ENCODE measurements at regions not wholly inside any gene's neighbourhood (a gene's known extent, or its start where the extent isn't known, plus 50 kb on each side); places are given as distances from the start of the nearest gene placed in this dataset.
"Not testable (repeated sequence)": the region's sequence is repeated elsewhere in the genome, so short reads cannot be mapped to it uniquely, and the experiment has no call there.

DNA sequence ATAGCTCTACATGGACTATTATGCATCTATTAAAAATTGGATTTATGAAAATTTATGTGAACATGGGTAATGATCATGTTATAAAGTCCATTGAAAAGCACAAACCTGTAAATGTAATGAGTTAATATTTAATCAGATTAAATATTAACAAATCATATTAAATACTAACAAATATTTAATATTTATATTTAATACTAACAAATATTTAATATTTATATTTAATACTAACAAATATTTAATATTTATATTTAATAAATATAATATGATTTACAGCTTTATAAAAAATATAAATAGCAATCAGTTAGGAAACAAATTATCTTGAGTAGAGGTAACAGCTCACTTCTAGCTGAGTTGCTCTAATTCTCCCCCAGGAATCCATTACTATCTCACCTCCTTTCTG, 758.0 kb upstream of the USP15 start:
- DNase-seq (ENCODE audit: low spot score) = no peak

DNA sequence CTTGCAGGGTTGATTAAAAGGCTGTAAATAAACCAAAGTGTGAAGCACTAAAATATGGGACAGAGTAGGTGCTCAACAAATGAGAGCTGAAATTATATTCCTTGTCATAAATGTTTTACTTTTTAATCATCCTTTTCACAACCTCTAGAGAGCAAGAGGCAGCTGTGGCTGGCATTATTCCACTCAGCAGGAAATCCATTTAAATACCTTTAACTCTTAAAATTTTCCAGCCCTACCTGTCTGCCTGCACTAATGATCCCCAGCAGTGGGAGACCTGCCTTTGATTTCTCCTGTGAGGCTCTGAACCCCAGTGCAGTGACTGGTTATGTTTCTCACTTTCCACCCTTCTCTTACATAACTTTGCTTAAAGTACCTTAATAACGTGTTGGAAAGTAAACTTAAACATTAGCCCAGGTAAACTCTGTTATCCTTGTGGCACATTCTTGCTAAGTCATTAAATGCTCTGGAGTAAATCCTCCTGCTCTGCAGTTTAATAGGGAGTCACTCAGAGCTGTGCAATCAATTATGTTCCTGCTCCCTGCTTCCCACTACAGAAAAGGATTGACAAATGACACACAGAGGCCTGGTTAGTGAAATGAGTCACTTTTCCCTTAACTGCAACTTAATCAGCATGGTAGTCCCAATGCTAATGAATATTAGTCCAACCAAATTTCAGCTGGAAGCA, 755.7 kb upstream of the USP15 start:
- no peak for DNase-seq (ENCODE audit: low spot score)

DNA sequence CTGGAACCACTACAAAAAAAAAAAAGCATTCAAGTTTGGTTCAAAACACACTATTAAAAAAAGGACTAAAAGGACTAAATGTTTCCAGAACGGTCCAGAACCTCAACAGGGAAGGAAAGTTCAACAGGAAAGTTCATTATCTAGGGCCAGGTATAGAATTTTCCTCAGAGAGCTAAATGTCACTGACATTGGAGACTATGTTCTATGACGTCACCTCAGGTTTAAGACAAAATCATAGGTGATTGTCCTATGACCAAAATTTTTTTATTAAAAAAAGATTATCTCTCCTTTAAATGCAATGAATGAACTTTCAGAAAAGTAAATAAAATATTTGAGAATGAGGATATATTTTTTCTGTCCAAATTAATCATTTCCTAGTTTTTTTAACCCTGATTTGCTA, 746.7 kb upstream of the USP15 start:
- DNase-seq (ENCODE audit: low spot score) = no peak

DNA sequence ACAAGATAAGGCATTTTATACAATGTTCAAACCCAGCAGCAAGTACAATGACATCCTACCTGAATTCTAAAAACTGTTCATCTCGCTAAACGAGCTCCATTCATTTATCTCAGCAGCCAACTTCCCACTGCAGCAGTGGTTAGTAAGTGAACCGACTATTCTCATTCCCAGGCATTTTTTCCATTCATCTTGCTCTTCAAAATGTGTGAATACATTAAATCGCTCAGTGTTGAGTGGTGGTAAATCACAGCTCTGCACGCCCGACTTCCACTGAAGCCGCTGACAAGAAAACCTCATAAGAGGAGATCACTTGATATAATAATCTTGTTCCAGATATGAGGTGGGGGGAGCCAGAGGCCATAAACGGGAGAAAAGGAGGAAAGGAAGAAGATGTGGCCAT, 746.2 kb upstream of the USP15 start:
- no peak for DNase-seq (ENCODE audit: low spot score)

DNA sequence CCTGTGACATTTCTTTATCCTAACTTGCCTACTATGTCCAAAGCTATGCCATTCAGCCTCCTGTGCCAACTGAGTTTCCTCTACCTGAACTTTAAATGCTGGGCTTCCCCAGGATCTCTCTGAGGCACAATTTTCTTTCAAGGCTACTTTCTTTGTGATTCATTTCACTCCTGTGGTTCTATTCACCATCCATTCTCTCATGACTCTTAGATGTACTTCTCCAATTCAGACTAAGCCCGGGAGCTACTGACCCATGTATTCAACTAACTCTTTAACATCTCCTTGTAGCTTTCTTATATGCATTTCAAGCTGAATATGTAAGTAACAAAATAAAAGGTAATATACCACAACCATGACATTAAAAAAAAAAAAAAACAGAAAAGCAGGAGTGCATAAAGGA, 738.9 kb upstream of the USP15 start:
- no peak for DNase-seq (ENCODE audit: low spot score)

DNA sequence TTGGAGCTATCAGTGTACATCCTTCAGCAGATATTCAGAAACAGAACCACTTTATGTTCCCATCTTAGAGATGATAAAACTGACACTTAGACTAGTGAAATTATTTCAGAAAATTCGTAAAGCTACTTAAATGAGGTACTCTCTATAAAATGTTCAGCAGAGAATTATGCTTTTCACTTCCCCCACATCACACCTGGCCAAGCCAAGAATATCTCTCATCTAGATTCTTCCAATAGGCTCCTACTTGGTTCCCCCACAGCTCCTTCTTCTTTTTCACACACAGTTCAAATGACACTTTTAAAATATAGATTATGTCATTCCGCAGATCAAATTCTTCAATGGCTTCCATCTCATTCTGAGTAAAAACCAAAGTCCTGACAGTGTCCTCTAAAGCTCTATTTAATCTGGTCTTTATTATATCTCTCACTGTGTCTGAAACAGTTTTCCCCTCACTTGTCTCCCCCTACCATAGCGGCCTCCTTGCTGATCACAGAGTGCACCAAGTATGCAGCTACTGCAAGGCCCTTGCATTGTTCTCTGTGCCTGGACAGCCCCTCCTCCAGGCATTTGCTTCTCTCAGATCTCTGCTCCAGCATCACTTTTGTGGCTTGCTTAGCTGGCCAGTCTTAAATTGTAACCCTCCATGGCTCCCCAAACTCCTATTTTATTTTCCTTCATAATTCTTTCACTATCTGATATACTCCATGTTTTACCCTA, 736.8 kb upstream of the USP15 start:
- DNase-seq (ENCODE audit: low spot score) = no peak

DNA sequence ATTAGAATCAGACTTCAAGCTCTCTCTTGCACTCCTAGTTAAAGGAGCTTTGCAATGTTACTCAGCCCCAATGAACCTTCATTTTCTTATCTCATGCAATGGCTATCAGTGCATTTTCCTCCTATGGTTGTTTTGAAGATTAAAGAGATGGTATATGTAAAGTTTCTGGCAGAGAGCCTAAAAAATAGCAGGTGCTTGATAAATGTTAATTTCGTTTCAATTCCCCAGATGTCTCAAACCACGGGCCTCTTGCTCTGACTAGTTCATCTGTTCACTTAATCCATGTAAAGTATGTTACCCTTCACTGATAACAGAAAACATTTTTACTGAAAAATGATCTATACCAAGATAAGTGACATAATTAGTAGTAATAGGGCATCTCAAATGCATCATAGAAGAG, 735.4 kb upstream of the USP15 start:
- DNase-seq (ENCODE audit: low spot score) = no peak

DNA sequence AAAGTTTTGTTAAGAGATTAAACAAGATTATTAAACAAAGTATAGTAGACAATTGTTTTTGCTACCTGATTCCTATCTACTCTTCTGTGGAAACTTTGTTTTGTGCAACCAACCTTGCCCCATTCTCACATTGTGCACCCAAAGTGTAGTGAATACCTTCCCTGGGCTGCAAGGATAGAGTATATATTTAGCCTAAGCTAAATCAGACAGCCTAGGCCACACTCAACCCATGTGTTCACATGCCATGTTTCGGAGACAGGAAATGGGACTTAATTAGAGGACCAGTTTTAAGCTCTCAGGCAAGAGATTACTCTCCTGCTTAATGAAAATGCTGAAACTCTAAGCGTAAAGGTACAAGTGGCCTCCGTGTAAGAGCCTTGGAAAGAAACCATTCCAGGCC, 734.9 kb upstream of the USP15 start:
- no peak for DNase-seq (ENCODE audit: low spot score)

DNA sequence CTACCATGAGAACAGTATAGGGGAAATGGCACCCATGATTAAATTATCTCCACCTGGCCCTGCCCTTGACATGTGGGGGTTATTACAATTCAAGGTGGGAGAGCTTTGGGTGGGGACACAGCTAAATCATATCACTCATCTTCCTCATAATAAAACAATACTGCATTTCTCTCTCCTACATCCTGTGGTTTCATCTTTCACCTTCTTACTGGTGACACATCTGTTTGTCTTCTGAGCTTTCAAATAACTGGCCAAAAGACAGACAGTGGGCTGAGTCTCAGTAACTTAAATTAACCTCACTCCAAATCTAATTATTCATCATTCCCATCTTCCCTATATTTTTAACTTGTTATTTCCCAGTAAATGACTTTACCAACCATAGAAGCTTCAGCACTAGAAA, 729.7 kb upstream of the USP15 start:
- DNase-seq (ENCODE audit: low spot score) = no peak

DNA sequence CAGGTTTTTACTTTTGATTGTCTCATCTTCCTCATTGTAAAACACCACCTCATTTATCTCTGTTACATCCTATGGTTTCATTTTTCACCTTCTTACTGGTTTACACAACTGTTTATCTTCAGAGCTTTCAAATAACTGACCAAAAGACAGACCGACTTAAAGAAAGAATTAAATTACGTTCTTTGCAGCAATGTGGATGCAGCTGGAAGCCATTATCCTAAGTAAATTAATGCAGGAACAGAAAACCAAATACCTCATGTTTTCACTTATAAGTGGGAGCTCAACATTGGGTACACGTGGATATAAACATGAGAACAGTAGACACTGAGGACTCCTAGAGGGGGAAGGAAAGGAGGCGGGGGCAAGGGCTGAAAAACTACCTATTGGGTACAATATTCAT, 729.0 kb upstream of the USP15 start:
- no peak for DNase-seq (ENCODE audit: low spot score)

DNA sequence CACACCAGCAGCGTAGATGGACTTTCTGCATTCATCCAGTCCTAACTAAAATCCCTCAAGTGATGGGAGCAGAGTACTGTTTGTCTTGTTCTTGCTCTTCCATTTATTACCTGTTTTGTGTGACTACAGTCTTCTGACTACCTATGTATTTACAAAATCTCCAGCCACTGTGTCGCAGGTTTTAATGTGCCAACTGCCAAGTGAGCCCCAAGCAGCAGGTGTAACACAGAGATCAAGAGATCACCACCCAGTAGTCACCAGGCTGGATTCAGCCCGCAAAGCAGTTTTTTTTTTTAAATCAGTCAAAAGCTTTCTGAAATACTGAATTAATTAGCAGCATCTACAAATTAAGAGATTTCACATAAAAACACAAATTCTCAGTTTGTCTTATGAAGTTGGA, 724.1 kb upstream of the USP15 start:
- DNase-seq (ENCODE audit: low spot score) = no peak

DNA sequence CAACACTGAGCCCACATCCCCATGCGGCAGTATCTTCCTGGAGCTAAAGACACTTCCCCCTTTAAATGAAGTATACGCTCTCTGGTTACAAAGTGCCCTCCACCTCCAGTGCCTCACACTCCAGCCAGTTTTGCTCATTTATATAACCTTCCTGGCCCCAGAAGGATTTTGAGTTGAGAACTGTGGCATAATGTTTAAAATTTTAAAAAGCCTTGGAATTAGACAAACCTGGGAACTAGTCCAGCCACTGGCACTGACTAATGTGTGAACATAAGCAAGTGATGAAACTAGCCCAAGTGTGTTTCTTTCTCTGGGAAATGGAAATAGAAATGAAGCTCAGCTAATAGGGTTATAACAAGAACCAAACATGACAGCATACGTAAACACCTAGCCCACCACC, 723.7 kb upstream of the USP15 start:
- no peak for DNase-seq (ENCODE audit: low spot score)

DNA sequence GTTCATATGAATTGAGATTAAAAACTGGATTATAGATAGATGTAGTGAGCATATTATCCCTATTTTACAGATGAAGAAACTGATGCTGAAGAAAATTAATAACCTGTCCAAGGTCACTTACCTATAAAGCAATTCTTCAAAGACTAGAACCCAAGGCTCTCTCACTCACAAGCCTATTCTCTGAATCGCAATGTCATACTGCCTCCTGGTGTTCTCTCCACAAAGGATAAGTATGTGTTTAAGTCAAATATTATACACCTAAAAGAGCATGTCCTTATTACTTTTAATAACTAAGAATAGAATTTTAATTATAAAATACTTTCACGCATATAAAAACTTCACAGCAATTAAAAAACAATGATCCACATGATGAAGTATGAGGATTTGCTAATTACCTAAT, 721.3 kb upstream of the USP15 start:
- no peak for DNase-seq (ENCODE audit: low spot score)

DNA sequence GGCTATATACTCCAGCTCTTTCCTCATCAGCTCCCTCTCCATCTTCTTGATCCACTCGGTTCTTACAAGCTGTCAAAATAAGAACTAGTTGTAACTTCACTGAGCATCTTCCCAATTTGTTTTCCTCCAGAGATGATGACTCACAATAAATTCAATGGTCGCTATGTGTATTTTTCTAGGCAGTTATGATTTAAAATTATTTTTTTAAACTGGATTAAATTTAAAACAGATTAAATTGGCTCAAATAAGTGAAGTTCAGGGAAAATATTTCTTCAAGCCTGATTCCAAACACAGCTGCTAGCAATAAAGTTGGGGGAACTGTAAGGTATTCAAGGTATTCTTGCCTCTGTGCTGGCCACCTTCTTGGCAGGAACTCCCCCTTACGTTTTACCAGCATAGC, 717.7 kb upstream of the USP15 start:
- no peak for DNase-seq (ENCODE audit: low spot score)

DNA sequence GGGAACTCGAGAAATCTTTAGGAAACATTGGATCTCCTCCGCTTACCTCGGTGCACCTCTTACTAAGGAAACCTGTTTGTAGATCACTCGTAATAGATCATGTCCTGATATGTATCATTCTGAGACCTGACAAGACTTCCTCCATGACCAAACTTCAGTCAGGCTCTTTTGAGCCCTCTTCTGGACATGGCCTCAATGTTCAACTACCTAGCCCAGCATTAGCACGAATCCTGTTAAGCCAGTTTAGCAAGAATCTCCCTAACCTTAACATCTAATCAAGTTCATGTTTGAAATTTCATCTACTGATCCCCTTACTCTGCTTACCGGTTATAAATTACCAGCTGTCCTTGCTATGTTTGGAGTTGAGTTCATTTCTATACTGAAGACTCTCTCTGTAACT, 713.9 kb upstream of the USP15 start:
- no peak for DNase-seq (ENCODE audit: low spot score)

DNA sequence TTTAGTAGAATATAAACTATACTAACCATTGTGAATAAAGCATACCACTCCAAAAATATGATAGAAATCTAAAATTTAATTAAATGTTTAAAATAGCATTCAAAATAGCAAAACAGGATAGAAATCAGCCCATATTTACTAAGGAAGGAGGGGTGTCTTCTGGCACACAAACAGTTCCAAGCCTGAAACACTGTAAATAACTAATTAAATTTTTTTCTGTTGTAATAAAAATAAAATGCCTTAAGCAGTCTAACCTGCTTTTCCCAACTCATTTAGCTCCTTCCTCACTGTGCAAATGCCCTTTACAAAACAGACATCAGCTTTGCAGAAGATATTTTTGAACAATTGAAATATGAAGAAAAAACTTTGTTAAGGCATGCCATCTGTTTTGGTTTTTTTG, 707.1 kb upstream of the USP15 start:
- DNase-seq (ENCODE audit: low spot score) = no peak

DNA sequence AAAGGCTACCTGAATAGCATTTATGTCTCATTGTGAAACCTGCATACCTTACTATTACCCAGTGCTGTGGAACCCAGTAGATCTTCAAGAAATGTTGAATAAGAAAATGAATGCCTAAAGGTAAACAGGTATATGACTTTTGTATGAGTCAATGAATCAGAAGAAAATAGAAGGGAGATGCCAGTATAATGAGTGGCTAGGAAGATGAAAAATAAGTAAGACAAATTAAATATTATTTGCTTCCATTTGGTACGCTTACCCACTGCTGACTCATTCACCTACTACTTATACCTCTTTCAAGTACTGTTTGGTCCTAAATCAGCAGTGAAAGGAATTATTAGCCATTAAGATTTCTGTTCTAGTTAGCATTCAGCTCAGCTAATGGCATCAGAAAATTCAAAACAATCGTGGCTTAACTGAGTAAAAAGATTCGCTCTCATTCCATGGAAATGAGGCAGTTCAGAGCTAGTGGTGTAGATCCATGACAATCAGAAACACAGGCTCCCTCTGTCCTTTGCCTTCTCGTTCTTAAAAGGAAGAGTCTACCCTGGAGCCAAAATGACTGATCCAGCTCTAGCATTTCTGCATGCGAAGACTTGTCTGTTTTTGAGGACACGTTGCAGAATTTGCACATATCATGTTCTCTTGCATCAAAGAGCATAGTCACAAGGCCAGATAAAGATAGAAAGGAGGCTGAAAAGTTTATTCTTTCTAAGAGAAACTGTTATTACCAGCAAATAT, 705.8 kb upstream of the USP15 start:
- DNase-seq (ENCODE audit: low spot score) = no peak

DNA sequence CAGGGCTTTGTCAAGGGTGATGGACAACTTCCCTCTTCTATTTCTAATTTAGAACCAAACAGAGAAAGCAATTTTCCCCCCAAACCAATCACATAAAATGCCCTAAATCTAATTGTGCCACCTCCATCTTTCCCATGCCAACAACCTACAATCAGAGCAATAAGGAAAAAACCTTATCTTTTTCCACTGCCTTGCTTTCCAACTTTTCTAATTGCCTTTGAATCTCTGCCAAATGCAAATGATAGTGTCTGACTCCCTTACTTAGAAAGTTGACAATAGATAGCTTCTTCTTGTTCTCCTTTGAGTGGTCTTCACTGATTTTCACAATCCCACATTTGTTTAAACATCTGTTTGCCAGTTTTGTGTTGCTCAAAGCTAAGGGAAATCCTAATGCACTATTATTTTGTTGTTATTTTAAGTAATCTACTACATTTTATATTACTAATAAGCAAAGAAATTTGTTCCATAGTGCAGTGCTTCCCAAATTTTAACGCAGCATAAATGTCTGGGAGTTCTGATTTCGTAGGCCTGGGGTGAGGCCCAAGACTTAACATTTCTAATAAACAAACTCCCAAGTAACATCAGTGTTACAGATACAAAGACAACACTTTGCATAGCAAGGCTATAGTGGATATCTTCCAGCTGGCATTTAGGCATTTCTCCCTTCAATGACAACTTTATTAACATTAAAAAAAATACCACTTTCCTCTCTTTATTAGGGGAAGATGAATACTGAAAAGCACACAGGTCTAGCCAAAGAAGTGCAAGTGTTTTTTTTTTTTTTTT, 696.3 kb upstream of the USP15 start:
- DNase-seq (ENCODE audit: low spot score) = no peak

DNA sequence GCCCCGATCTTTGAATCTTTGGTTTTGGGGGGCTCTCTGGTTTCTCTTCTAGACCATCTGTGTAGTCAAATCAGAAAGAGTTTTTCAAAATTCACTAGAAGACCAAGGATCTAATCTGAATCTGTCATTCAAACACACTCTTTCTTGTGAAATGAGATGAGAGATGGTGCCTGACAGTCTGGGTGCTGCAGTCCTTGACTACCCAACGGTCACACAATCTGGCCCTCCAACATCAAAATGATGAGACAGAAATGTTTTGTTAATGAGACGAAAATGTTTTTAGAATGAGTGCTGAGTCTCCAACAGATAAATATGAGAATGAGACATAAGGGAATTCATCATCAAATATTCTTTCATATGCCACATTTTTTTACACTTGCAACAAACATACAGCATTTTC, 695.7 kb upstream of the USP15 start:
- DNase-seq (ENCODE audit: low spot score) = no peak

DNA sequence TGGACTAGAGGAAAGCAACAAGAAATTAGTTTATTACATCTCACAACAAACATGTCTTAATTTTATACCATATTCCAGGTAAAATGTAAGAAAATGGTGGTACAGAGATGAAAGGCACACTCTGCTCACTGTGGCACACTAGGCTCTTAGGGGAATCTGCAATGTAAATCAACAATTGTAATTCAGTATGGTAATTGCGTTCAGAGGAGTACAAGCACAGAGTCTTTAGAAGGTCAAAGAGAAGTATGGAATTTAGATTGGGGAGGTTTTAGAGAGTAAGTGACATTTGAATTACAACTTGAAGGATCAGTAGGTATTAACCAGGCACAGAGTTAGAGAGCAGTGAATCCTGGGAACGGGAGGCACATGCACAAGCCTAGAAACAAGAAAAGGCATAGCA, 694.0 kb upstream of the USP15 start:
- DNase-seq (ENCODE audit: low spot score) = no peak

DNA sequence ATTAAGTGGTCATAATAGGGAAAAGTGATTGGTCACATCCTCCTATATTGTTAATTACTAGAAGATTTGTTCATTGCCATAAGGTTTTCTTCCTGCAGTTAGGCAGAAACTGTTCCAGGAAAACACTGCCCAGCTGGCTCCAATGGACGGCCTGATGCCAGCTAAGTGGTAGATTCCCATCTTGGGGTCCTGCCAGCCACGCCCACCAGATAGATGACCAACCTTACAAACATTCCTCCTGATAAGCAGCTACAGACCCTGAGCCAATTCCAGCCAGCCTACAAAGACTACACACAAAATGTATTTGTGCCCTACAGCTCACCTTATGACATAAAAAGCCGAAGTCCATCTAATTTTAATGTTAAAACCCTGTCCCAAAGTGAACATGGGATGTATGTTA, 685.9 kb upstream of the USP15 start:
- DNase-seq (ENCODE audit: low spot score) = no peak

DNA sequence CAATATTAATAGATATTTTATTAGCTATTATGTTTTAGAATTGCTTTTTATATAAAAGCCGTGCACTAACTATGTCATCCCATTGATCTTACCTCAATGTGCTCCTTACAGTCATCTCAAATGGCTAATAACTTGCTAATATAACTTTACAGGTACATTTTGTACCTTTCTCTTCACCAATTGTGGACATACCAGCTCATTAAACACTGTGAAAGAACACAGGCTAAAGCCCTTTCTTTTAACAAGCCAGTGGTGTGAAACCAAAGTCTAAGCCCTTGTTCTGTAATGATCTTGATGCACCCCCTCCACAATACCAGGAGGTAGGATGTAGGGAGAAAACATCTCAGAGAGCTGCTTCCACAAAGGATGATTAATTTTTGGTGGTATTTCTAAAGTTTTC, 675.3 kb upstream of the USP15 start:
- no peak for DNase-seq (ENCODE audit: low spot score)

DNA sequence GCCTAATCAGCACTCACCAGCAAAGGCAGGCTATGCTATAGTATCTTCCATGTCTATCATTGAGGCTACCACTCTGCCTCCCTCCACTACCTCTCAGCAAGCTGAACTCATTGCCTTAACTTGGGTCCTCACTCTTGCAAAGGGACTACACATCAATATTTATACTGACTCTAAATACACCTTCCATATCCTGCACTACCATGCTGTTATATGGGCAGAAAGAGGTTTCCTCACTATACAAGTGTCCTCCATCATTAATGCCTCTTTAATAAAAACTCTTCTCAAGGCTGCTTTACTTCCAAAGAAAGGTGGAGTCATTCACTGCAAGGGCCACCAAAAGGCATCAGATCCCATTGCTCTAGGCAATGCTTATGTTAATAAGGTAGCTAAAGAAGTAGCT, 669.3 kb upstream of the USP15 start:
- not testable (repeated sequence) for DNase-seq (ENCODE audit: low spot score)

Measured in CD4-positive, alpha-beta T cell treated with Interleukin-2 at 100 ng/mL for 4 hours (primary cell).